ENCODE measurements at regions not wholly inside any gene's neighbourhood (a gene's known extent, or its start where the extent isn't known, plus 50 kb on each side); places are given as distances from the start of the nearest gene placed in this dataset.

GRCh38 chr12:56851462-56851861 is 82.7 kb downstream of the SDR9C7 start:
- H3K4me3 Mint-ChIP-seq = no peak overlapping the region
- peaks cover 52% of the 10 kb centered on the region for H3K9me3 Mint-ChIP-seq
- no peaks in the 10 kb centered on the region for H3K27me3 Mint-ChIP-seq (ENCODE audit: low read depth)
- no peak for TF ChIP-seq CTCF (IDR thresholded peaks at IDR 0.05; ENCODE audit: unreplicated experiment)
- peaks cover 2% of the 10 kb centered on the region for H3K36me3 Mint-ChIP-seq
- no peak for DNase-seq (ENCODE audit: low spot score in 2 of 2, unreplicated experiment in 2 of 2)
- no peak overlapping the region for H3K27ac Mint-ChIP-seq
- H3K4me1 Mint-ChIP-seq = no peaks in the 10 kb centered on the region

GRCh38 chr12:56840922-56841321 is 77.8 kb downstream of the HSD17B6 start:
- H3K9me3 Mint-ChIP-seq = peaks cover 6% of the 10 kb centered on the region
- no peak overlapping the region for H3K27ac Mint-ChIP-seq
- no peak for DNase-seq (ENCODE audit: low spot score in 2 of 2, unreplicated experiment in 2 of 2)
- TF ChIP-seq CTCF (IDR thresholded peaks at IDR 0.05; ENCODE audit: unreplicated experiment) = no peak
- peaks cover 3% of the 10 kb centered on the region for H3K27me3 Mint-ChIP-seq (ENCODE audit: low read depth)
- H3K4me3 Mint-ChIP-seq = no peak overlapping the region
- H3K36me3 Mint-ChIP-seq = no peaks in the 10 kb centered on the region
- peaks cover 48% of the 10 kb centered on the region for H3K4me1 Mint-ChIP-seq

- no peak for DNase-seq (ENCODE audit: low spot score in 2 of 2, unreplicated experiment in 2 of 2)
- no peak for TF ChIP-seq CTCF (IDR thresholded peaks at IDR 0.05; ENCODE audit: unreplicated experiment)
- H3K36me3 Mint-ChIP-seq = no peaks in the 10 kb centered on the region
- H3K4me1 Mint-ChIP-seq = peaks cover 52% of the 10 kb centered on the region
- H3K27ac Mint-ChIP-seq = peak overlapping the region; percentile 32
- no peak overlapping the region for H3K4me3 Mint-ChIP-seq
- no peaks in the 10 kb centered on the region for H3K9me3 Mint-ChIP-seq
- H3K27me3 Mint-ChIP-seq (ENCODE audit: low read depth) = peaks cover 3% of the 10 kb centered on the region
Observed at GRCh38 chr12:56839915-56840325, 76.8 kb downstream of the HSD17B6 start.

- peak overlapping the region; percentile 32 for H3K27ac Mint-ChIP-seq
- H3K36me3 Mint-ChIP-seq = no peaks in the 10 kb centered on the region
- no peaks in the 10 kb centered on the region for H3K9me3 Mint-ChIP-seq
- H3K27me3 Mint-ChIP-seq (ENCODE audit: low read depth) = no peaks in the 10 kb centered on the region
- TF ChIP-seq CTCF (IDR thresholded peaks at IDR 0.05; ENCODE audit: unreplicated experiment) = no peak
- no peak for DNase-seq (ENCODE audit: low spot score in 2 of 2, unreplicated experiment in 2 of 2)
- H3K4me1 Mint-ChIP-seq = peaks cover 56% of the 10 kb centered on the region
- H3K4me3 Mint-ChIP-seq = no peak overlapping the region
Observed at GRCh38 chr12:56839489-56839848, 76.3 kb downstream of the HSD17B6 start.

GRCh38 chr12:56838621-56839488 is 75.7 kb downstream of the HSD17B6 start:
- TF ChIP-seq CTCF (IDR thresholded peaks at IDR 0.05; ENCODE audit: unreplicated experiment) = no peak
- Mint-ChIP-seq H3K4me3 (no peak overlapping the region), H3K27me3 (ENCODE audit: low read depth) (no peaks in the 10 kb centered on the region), H3K27ac (peak overlapping the region; percentile 92), H3K9me3 (no peaks in the 10 kb centered on the region), H3K4me1 (peaks cover 62% of the 10 kb centered on the region), H3K36me3 (no peaks in the 10 kb centered on the region)
- DNase-seq (ENCODE audit: low spot score in 2 of 2, unreplicated experiment in 2 of 2) = no peak
